Spleen (tissue), 11 donors: ENCODE measurements at regions not wholly inside any gene's neighbourhood (a gene's known extent, or its start where the extent isn't known, plus 50 kb on each side); places are given as distances from the start of the nearest gene placed in this dataset.

ENCODE experiments used
- DNase-seq: peaks from one replicate; pipeline ENCODE4 v3.0.0-alpha.2; 2020
- H3K27ac ChIP-seq, 8 donors: fragments of 200-600 bp; sonication (generic) in 7 of 8; 1 replicate in 4 of 8; 2 replicates in 4 of 8; pipeline versions ENCODE4 v1.5.0 to v1.8.0; 2016 to 2021; ENCODE audit warnings: inconsistent platforms in 4 of 8, mild to moderate bottlenecking in 4 of 8, moderate library complexity in 1 of 8
- H3K27me3 ChIP-seq, 7 donors: fragments of 200-600 bp; sonication (generic) in 6 of 7; replicated peaks in 1 of 7; 1 replicate in 4 of 7; 2 replicates in 3 of 7; pipeline versions ENCODE4 v1.5.0 to v1.8.0; 2016 to 2021; ENCODE audit warnings: inconsistent platforms in 3 of 7, mild to moderate bottlenecking in 1 of 7
- H3K36me3 ChIP-seq, 6 donors: fragments of 200-600 bp; sonication (generic) in 5 of 6; 1 replicate in 4 of 6; 2 replicates in 2 of 6; pipeline versions ENCODE4 v1.5.0 to v1.8.0; 2016 to 2021; ENCODE audit warnings: inconsistent platforms in 2 of 6
- H3K4me1 ChIP-seq, 6 donors: fragments of 200-600 bp; sonication (generic) in 5 of 6; 1 replicate in 3 of 6; 2 replicates in 3 of 6; pipeline versions ENCODE4 v1.5.0 to v1.8.0; 2016 to 2021; ENCODE audit warnings: inconsistent platforms in 3 of 6
- H3K4me3 ChIP-seq, 8 donors: fragments of 200-600 bp; sonication (generic) in 7 of 8; 1 replicate in 4 of 8; 2 replicates in 4 of 8; pipeline versions ENCODE4 v1.5.0 to v1.8.0; 2016 to 2021; ENCODE audit warnings: inconsistent platforms in 4 of 8, mild to moderate bottlenecking in 4 of 8, moderate library complexity in 2 of 8
- H3K9me3 ChIP-seq, 8 donors: fragments of 200-600 bp; sonication (generic) in 7 of 8; 1 replicate in 4 of 8; 2 replicates in 4 of 8; pipeline versions ENCODE4 v1.5.0 to v1.8.0; 2016 to 2021; ENCODE audit warnings: inconsistent platforms in 4 of 8
- CTCF ChIP-seq, 11 experiments: fragments of 200-600 bp in 7 of 11; fragments of 450-650 bp in 4 of 11; sonication (generic) in 4 of 11; IDR thresholded peaks in 8 of 11; conservative IDR thresholded peaks in 3 of 11; 1 replicate in 7 of 11; 2 replicates in 4 of 11; pipeline versions ENCODE4 v1.4.0 to v1.8.0; 2016 to 2021; ENCODE audit warnings: antibody characterized with exemption in 11 of 11, inconsistent platforms in 4 of 11, mild to moderate bottlenecking in 1 of 11
- POLR2A ChIP-seq, 3 donors: fragments of 450-650 bp; IDR thresholded peaks; one replicate each; pipeline ENCODE4 v1.5.1; 2017; ENCODE audit warnings: antibody characterized with exemption in 3 of 3, mild to moderate bottlenecking in 1 of 3
- POLR2AphosphoS5 ChIP-seq, 3 donors: sonication (generic); formaldehyde crosslinking; IDR thresholded peaks; one replicate each; pipeline ENCODE4 v1.5.1; 2017; ENCODE audit warnings: antibody characterized with exemption in 3 of 3
- WGBS, 5 donors: extraction: QIAGEN DNeasy Blood & Tissue Kit in 3 of 5; methylation state at CpG; one replicate each; pipeline versions ENCODE4 v1.1.5 to v1.1.7; 2013 to 2018; 5-methylcytosine and 5-hydroxymethylcytosine counted together
- intact Hi-C: fragments of 100-400 bp; cut with DNase I; formaldehyde crosslinking; loops from one replicate; pipeline ENCODE4 v1.15.0; 2023; ENCODE audit warnings: low total_unique reads
- donor health status: healthy with polysubstance abuse.
- donor health status: DM: no; HTN: no; CAD: no; lungs with moderate emphysema.
- donor health status: DM: no; HTN: no; CAD: no.
- donor health status: Bipolar disorder and iron deficiency.
- donor health status: healthy.
- donor health status: DM: no; HTN: no; CAD: no.
- donor health status: DM: yes; HTN: yes; CAD: no.

- peaks cover 0 to 32% (median 11%) of the 10 kb centered on the region in 6 donors for H3K4me1 ChIP-seq
- peaks cover 0 to 6% (median 0%) of the 10 kb centered on the region in 7 donors for H3K27me3 ChIP-seq
- no peak overlapping the region for H3K27ac ChIP-seq
- no peak for DNase-seq
- H3K36me3 ChIP-seq, result no peaks in the 10 kb centered on the region
- peaks cover 0 to 10% (median 0%) of the 10 kb centered on the region in 8 donors for H3K9me3 ChIP-seq
- WGBS, 5 donors, result 88 to 98% (median 97%) methylated on average over 3 of the region's 3 CpGs
- TF ChIP-seq POLR2A (IDR thresholded peaks at IDR 0.05) (no peak), POLR2AphosphoS5 (IDR thresholded peaks at IDR 0.05) (no peak), CTCF (IDR thresholded peaks at IDR 0.05 in 8 of 11, conservative IDR thresholded peaks at IDR 0.05 in 3 of 11) (no peak)
- intact Hi-C loops, result no loop called here
- no peak overlapping the region for H3K4me3 ChIP-seq
These were observed 288.5 kb downstream of the XXYLT1 start for GRCh38 chr3:194982472-194982871.

- Histone ChIP-seq H3K4me3 (no peak overlapping the region), H3K4me1 (peaks cover 0 to 32% (median 11%) of the 10 kb centered on the region in 6 donors), H3K27me3 (peaks cover 0 to 6% (median 0%) of the 10 kb centered on the region in 7 donors), H3K9me3 (peaks cover 0 to 10% (median 0%) of the 10 kb centered on the region in 8 donors), H3K27ac (no peak overlapping the region), H3K36me3 (no peaks in the 10 kb centered on the region)
- DNase-seq, result no peak
- WGBS, 5 donors, result 69 to 95% (median 87%) methylated on average over 2 of the region's 2 CpGs
- TF ChIP-seq CTCF (IDR thresholded peaks at IDR 0.05 in 8 of 11, conservative IDR thresholded peaks at IDR 0.05 in 3 of 11) (no peak), POLR2AphosphoS5 (IDR thresholded peaks at IDR 0.05) (no peak), POLR2A (IDR thresholded peaks at IDR 0.05) (no peak)
- intact Hi-C loops, result no loop called here
These were observed 287.8 kb downstream of the XXYLT1 start for GRCh38 chr3:194983121-194983520.

GRCh38 chr3:194983620-194984019 is 287.3 kb downstream of the XXYLT1 start:
- DNase-seq, result no peak

GRCh38 chr3:194984066-194984465 is 286.9 kb downstream of the XXYLT1 start:
- H3K27ac ChIP-seq, result no peak overlapping the region
- H3K9me3 ChIP-seq, result peaks cover 0 to 10% (median 0%) of the 10 kb centered on the region in 8 donors
- DNase-seq, result no peak
- WGBS, 5 donors, result 86 to 92% (median 90%) methylated on average over 3 of the region's 3 CpGs
- peaks cover 0 to 6% (median 0%) of the 10 kb centered on the region in 7 donors for H3K27me3 ChIP-seq
- no peak overlapping the region for H3K4me3 ChIP-seq
- no peaks in the 10 kb centered on the region for H3K36me3 ChIP-seq
- TF ChIP-seq POLR2AphosphoS5 (IDR thresholded peaks at IDR 0.05), result no peak
- no peak for TF ChIP-seq CTCF (IDR thresholded peaks at IDR 0.05 in 8 of 11, conservative IDR thresholded peaks at IDR 0.05 in 3 of 11)
- no peak for TF ChIP-seq POLR2A (IDR thresholded peaks at IDR 0.05)
- H3K4me1 ChIP-seq, result peaks cover 0 to 32% (median 11%) of the 10 kb centered on the region in 6 donors
- intact Hi-C loops, result no loop called here

More at GRCh38 chr3:194983620-194984019, 287.3 kb downstream of the XXYLT1 start:
- Histone ChIP-seq H3K4me3 (no peak overlapping the region), H3K9me3 (peaks cover 0 to 10% (median 0%) of the 10 kb centered on the region in 8 donors), H3K27ac (no peak overlapping the region), H3K27me3 (peaks cover 0 to 6% (median 0%) of the 10 kb centered on the region in 7 donors), H3K36me3 (no peaks in the 10 kb centered on the region), H3K4me1 (peaks cover 0 to 32% (median 11%) of the 10 kb centered on the region in 6 donors)
- TF ChIP-seq POLR2A (IDR thresholded peaks at IDR 0.05), result no peak
- no peak for TF ChIP-seq POLR2AphosphoS5 (IDR thresholded peaks at IDR 0.05)
- TF ChIP-seq CTCF (IDR thresholded peaks at IDR 0.05 in 8 of 11, conservative IDR thresholded peaks at IDR 0.05 in 3 of 11), result no peak
- 79 to 91% (median 89%) methylated on average over 2 of the region's 2 CpGs for WGBS, 5 donors
- intact Hi-C loops, result no loop called here
